ENCODE measurements at regions not wholly inside any gene's neighbourhood (a gene's known extent, or its start where the extent isn't known, plus 50 kb on each side); places are given as distances from the start of the nearest gene placed in this dataset.

- TF ChIP-seq CTCF (IDR thresholded peaks at IDR 0.05; ENCODE audit: unreplicated experiment) = no peak
These were observed 262.0 kb upstream of the PIK3C3 start for GRCh38 chr18:41693008-41693407.

GRCh38 chr18:41690332-41691127 lies 264.5 kb upstream of the PIK3C3 start:
- ChIA-PET POLR2A (no interaction called here), CTCF (interaction anchor here (0.5 kb wide), 1 partner anchor 298 kb away, joined by 4 read pairs; no protein-coding TSS in a partner anchor)
- no TSS peak for BruUV-seq (replicated peaks)
- Mint-ChIP-seq H3K4me1 (ENCODE audit: insufficient read depth, unreplicated experiment) (peaks cover 6% of the 10 kb centered on the region), H3K4me3 (ENCODE audit: unreplicated experiment) (no peak overlapping the region), H3K27me3 (ENCODE audit: insufficient read depth, unreplicated experiment) (peaks cover 48% of the 10 kb centered on the region), H3K36me3 (ENCODE audit: insufficient read depth, unreplicated experiment) (no peaks in the 10 kb centered on the region), H3K27ac (ENCODE audit: low read depth, unreplicated experiment) (no peak overlapping the region), H3K9me3 (ENCODE audit: unreplicated experiment) (no peaks in the 10 kb centered on the region)
- intact Hi-C loops (cut with micrococcal nuclease) = no loop called here
- peak; percentile 6 for DNase-seq (ENCODE audit: unreplicated experiment)
- no peak for TF ChIP-seq CTCF (IDR thresholded peaks at IDR 0.05; ENCODE audit: unreplicated experiment)

More at GRCh38 chr18:41693008-41693407, 262.0 kb upstream of the PIK3C3 start:
- intact Hi-C loops (cut with micrococcal nuclease) = no loop called here
- no TSS peak for BruUV-seq (replicated peaks)
- CTCF ChIA-PET = interaction anchor here (0.6 to 0.7 kb wide), 2 partner anchors 299 to 440 kb away, joined by 3 to 4 read pairs; no protein-coding TSS in a partner anchor
- POLR2A ChIA-PET = no interaction called here
- Mint-ChIP-seq H3K27me3 (ENCODE audit: insufficient read depth, unreplicated experiment) (peaks cover 52% of the 10 kb centered on the region), H3K27ac (ENCODE audit: low read depth, unreplicated experiment) (no peak overlapping the region), H3K4me3 (ENCODE audit: unreplicated experiment) (no peak overlapping the region), H3K36me3 (ENCODE audit: insufficient read depth, unreplicated experiment) (no peaks in the 10 kb centered on the region), H3K9me3 (ENCODE audit: unreplicated experiment) (no peaks in the 10 kb centered on the region), H3K4me1 (ENCODE audit: insufficient read depth, unreplicated experiment) (peaks cover 6% of the 10 kb centered on the region)
- no peak for DNase-seq (ENCODE audit: unreplicated experiment)

GRCh38 chr18:41687138-41687537 lies 267.9 kb upstream of the PIK3C3 start:
- no peak for DNase-seq (ENCODE audit: unreplicated experiment)
- no peak for TF ChIP-seq CTCF (IDR thresholded peaks at IDR 0.05; ENCODE audit: unreplicated experiment)
- CTCF ChIA-PET = interaction anchor here (0.5 kb wide), 1 partner anchor 57 kb away, joined by 3 read pairs; no protein-coding TSS in a partner anchor
- intact Hi-C loops (cut with micrococcal nuclease) = no loop called here
- H3K27ac Mint-ChIP-seq (ENCODE audit: low read depth, unreplicated experiment) = no peak overlapping the region
- H3K4me1 Mint-ChIP-seq (ENCODE audit: insufficient read depth, unreplicated experiment) = no peaks in the 10 kb centered on the region
- H3K36me3 Mint-ChIP-seq (ENCODE audit: insufficient read depth, unreplicated experiment) = no peaks in the 10 kb centered on the region
- no peak overlapping the region for H3K4me3 Mint-ChIP-seq (ENCODE audit: unreplicated experiment)
- H3K27me3 Mint-ChIP-seq (ENCODE audit: insufficient read depth, unreplicated experiment) = peaks cover 38% of the 10 kb centered on the region
- POLR2A ChIA-PET = no interaction called here
- BruUV-seq (replicated peaks) = no TSS peak
- H3K9me3 Mint-ChIP-seq (ENCODE audit: unreplicated experiment) = no peaks in the 10 kb centered on the region

- H3K36me3 Mint-ChIP-seq (ENCODE audit: insufficient read depth, unreplicated experiment) = no peaks in the 10 kb centered on the region
- H3K9me3 Mint-ChIP-seq (ENCODE audit: unreplicated experiment) = no peaks in the 10 kb centered on the region
- no peak for TF ChIP-seq CTCF (IDR thresholded peaks at IDR 0.05; ENCODE audit: unreplicated experiment)
- ChIA-PET CTCF (no interaction called here), POLR2A (no interaction called here)
- peak; percentile 38 for DNase-seq (ENCODE audit: unreplicated experiment)
- H3K27ac Mint-ChIP-seq (ENCODE audit: low read depth, unreplicated experiment) = no peak overlapping the region
- H3K27me3 Mint-ChIP-seq (ENCODE audit: insufficient read depth, unreplicated experiment) = peaks cover 70% of the 10 kb centered on the region
- BruUV-seq (replicated peaks) = no TSS peak
- intact Hi-C loops (cut with micrococcal nuclease) = no loop called here
- no peaks in the 10 kb centered on the region for H3K4me1 Mint-ChIP-seq (ENCODE audit: insufficient read depth, unreplicated experiment)
- H3K4me3 Mint-ChIP-seq (ENCODE audit: unreplicated experiment) = no peak overlapping the region
These were observed 273.7 kb upstream of the PIK3C3 start for GRCh38 chr18:41681138-41681880.

Measured in MCF 10A (cell line).